GM12878 (cell line): ENCODE measurements at regions not wholly inside any gene's neighbourhood (a gene's known extent, or its start where the extent isn't known, plus 50 kb on each side); places are given as distances from the start of the nearest gene placed in this dataset.

Experiments used
- ATAC-seq: fragments of 200-7000 bp; cut with Tn5 transposase; 3 replicates; pipeline ENCODE4 v1.9.1; 2020; ENCODE audit warnings: mild to moderate bottlenecking, moderate library complexity
- BruUV-seq: library from RNA; stranded (reverse); fragments of 400-500 nt; replicated peaks from 2 replicates; lab custom pipeline; 2021; lab: Mats Ljungman, UMichigan
- CTCF ChIA-PET: fragments of 300-600 bp; sonication (Branson Sonifier 250); formaldehyde crosslinking; extraction: SDS; loops from one replicate; lab custom pipeline; 2021; ENCODE audit warnings: inconsistent platforms; lab: Yijun Ruan, JAX
- POLR2A ChIA-PET: fragments of 350-600 bp; formaldehyde crosslinking; extraction: SDS; loops from one replicate; lab custom pipeline; 2021; ENCODE audit warnings: inconsistent platforms; lab: Charles Lee
- RAD21 ChIA-PET: fragments of 300-600 bp; sonication (Branson Sonifier 250); formaldehyde crosslinking; loops from one replicate; lab custom pipeline; 2023; ENCODE audit warnings: antibody characterized with exemption; ENCODE audit not compliant: unreplicated experiment; lab: Charles Lee
- SMC1A ChIA-PET: fragments of 300-600 bp; sonication (Branson Sonifier 250); formaldehyde crosslinking; loops from one replicate; lab custom pipeline; 2023; ENCODE audit not compliant: unreplicated experiment, uncharacterized antibody; lab: Charles Lee
- DNase-seq: peaks from one replicate; pipeline ENCODE4 v3.0.0-alpha.2; 2011; ENCODE audit warnings: low read depth, low spot score
- FAIRE-seq: peaks from 3 replicates; lab custom pipeline; 2011; peaks lifted over from hg19 to GRCh38; lab: Jason Lieb, UNC
- H2AFZ ChIP-seq: 2 replicates; pipeline ENCODE4 v1.6.0; 2011; ENCODE audit warnings: low read depth, low read length, control low read depth; ENCODE audit not compliant: control insufficient read depth
- H3K27ac ChIP-seq: 2 replicates; pipeline ENCODE4 v1.5.1; 2011; ENCODE audit warnings: control low read depth; ENCODE audit not compliant: control insufficient read depth, insufficient read depth
- H3K27me3 ChIP-seq, 2 experiments: replicated peaks in 1 of 2; 2 replicates each; pipeline versions ENCODE4 v1.6.0 to v1.6.1; 2011; ENCODE audit warnings: low read length in 1 of 2; ENCODE audit not compliant: control insufficient read depth in 2 of 2, insufficient read depth in 2 of 2
- H3K36me3 ChIP-seq, 2 experiments: 2 replicates each; pipeline ENCODE4 v1.5.1; 2011; ENCODE audit warnings: low read length in 1 of 2; ENCODE audit not compliant: control insufficient read depth in 2 of 2, insufficient read depth in 2 of 2
- H3K4me1 ChIP-seq: 2 replicates; pipeline ENCODE4 v1.6.1; 2011; ENCODE audit warnings: mild to moderate bottlenecking, low read length, moderate library complexity, mixed read lengths; ENCODE audit not compliant: control insufficient read depth, insufficient read depth
- H3K4me2 ChIP-seq: 2 replicates; pipeline ENCODE4 v1.6.0; 2011; ENCODE audit warnings: control low read depth; ENCODE audit not compliant: control insufficient read depth, insufficient read depth
- H3K4me3 ChIP-seq: fragments of 200-600 bp; sonication (generic); 2 replicates; pipeline ENCODE4 v1.5.1; 2016
- H3K79me2 ChIP-seq: 2 replicates; pipeline ENCODE4 v1.6.0; 2011; ENCODE audit warnings: low read length; ENCODE audit not compliant: control insufficient read depth, insufficient read depth
- H3K9ac ChIP-seq: 2 replicates; pipeline ENCODE4 v1.8.0; 2011; ENCODE audit warnings: low read length, control low read depth, mixed read lengths; ENCODE audit not compliant: control insufficient read depth, insufficient read depth
- H3K9me3 ChIP-seq: replicated peaks from 3 replicates; pipeline ENCODE4 v1.5.1; 2011; ENCODE audit warnings: mild to moderate bottlenecking, low read length; ENCODE audit not compliant: control insufficient read depth, insufficient read depth
- H4K20me1 ChIP-seq: 2 replicates; pipeline ENCODE4 v1.6.0; 2011; ENCODE audit not compliant: control insufficient read depth, insufficient read depth
- CTCF ChIP-seq, 3 experiments: IDR thresholded peaks in 2 of 3; conservative IDR thresholded peaks in 1 of 3; 2 replicates each; pipeline ENCODE4 v1.5.1; 2011; ENCODE audit warnings: low read depth in 3 of 3, low read length in 3 of 3, mild to moderate bottlenecking in 3 of 3, control low read depth in 2 of 3, moderate library complexity in 2 of 3, inconsistent platforms in 1 of 3, mixed read lengths in 1 of 3; ENCODE audit not compliant: control insufficient read depth in 2 of 3, insufficient read depth in 1 of 3; ENCODE audit errors: extremely low read depth in 1 of 3
- HSF1 ChIP-seq: fragments of 150-350 bp; IDR thresholded peaks from 2 replicates; pipeline ENCODE4 v1.6.1; 2014; ENCODE audit warnings: mild to moderate bottlenecking, low read depth, low read length
- IKZF1 ChIP-seq: fragments of 450-650 bp; conservative IDR thresholded peaks from 2 replicates; pipeline ENCODE4 v1.6.1; 2017; ENCODE audit warnings: antibody characterized with exemption, mild to moderate bottlenecking
- KAT2A ChIP-seq: conservative IDR thresholded peaks from 2 replicates; pipeline ENCODE4 v1.6.1; 2011; ENCODE audit warnings: low read depth, low read length; ENCODE audit not compliant: control insufficient read depth
- SMC3 ChIP-seq: IDR thresholded peaks from 2 replicates; pipeline ENCODE4 v1.6.1; 2011; ENCODE audit warnings: low read length, improper control_type of control experiment, borderline replicate concordance
- STAT1 ChIP-seq: fragments of 450-650 bp; conservative IDR thresholded peaks from 2 replicates; pipeline ENCODE4 v1.6.1; 2014; ENCODE audit warnings: antibody characterized with exemption, mild to moderate bottlenecking
- TAF1 ChIP-seq: IDR thresholded peaks from 2 replicates; pipeline ENCODE4 v1.6.1; 2011; ENCODE audit warnings: mild to moderate bottlenecking, low read depth, low read length, borderline replicate concordance
- TCF3 ChIP-seq: IDR thresholded peaks from 2 replicates; pipeline ENCODE4 v1.6.1; 2012; ENCODE audit warnings: low read depth, mild to moderate bottlenecking, low read length, borderline replicate concordance; ENCODE audit not compliant: insufficient read depth
- TCF7 ChIP-seq: IDR thresholded peaks from 2 replicates; pipeline ENCODE4 v1.6.1; 2014; ENCODE audit warnings: antibody characterized with exemption, borderline replicate concordance
- USF1 ChIP-seq: IDR thresholded peaks from 2 replicates; pipeline ENCODE4 v1.6.1; 2011; ENCODE audit warnings: borderline replicate concordance, low read depth, mild to moderate bottlenecking, moderate library complexity, mixed read lengths, low read length; ENCODE audit not compliant: insufficient read depth; ENCODE audit errors: extremely low read length
- WGBS: methylation state at CpG from one replicate; pipeline ENCODE4 v1.1.6; 2016; ENCODE audit warnings: low lambda C conversion rate; ENCODE audit not compliant: insufficient replicate concordance, insufficient coverage; ENCODE audit errors: missing lambda C conversion rate; 5-methylcytosine and 5-hydroxymethylcytosine counted together
- in situ Hi-C: fragments of 300-500 bp; cut with MboI; formaldehyde crosslinking; loops from 9 replicates; pipeline ENCODE4 v1.14.3; 2018; ENCODE audit warnings: mixed read lengths
- intact Hi-C: fragments of 100-400 bp; cut with micrococcal nuclease; formaldehyde crosslinking; loops from one replicate; pipeline ENCODE4 v1.14.2; 2022; ENCODE audit not compliant: unreplicated experiment

GRCh38 chr2:183269956-183270355 is 145.7 kb downstream of the NUP35 start:
- RAD21 ChIA-PET, result no interaction called here
- FAIRE-seq (no peak), DNase-seq (no peak), ATAC-seq (no peak)
- no peaks in the 10 kb centered on the region for H3K27me3 ChIP-seq
- no peak overlapping the region for H2AFZ ChIP-seq
- no peaks in the 10 kb centered on the region for H3K4me1 ChIP-seq
- no peak overlapping the region for H3K9ac ChIP-seq
- H3K9me3 ChIP-seq, result no peaks in the 10 kb centered on the region; the same call in 2 of the 3 replicates
- no peak overlapping the region for H3K4me2 ChIP-seq
- POLR2A ChIA-PET, result interaction anchor here (0.6 kb wide), 1 partner anchor 90 kb away, joined by 3 read pairs; no protein-coding TSS in a partner anchor
- no peak overlapping the region for H3K27ac ChIP-seq
- BruUV-seq, result no TSS peak
- 51% methylated on average over 4 of the region's 4 CpGs for WGBS
- no peaks in the 10 kb centered on the region for H3K36me3 ChIP-seq
- H4K20me1 ChIP-seq, result no peaks in the 10 kb centered on the region
- in situ Hi-C loops, result no loop called here
- H3K79me2 ChIP-seq, result no peaks in the 10 kb centered on the region
- SMC1A ChIA-PET, result interaction anchor here (1.4 kb wide), 1 partner anchor 12 kb away, joined by 5 read pairs; no protein-coding TSS in a partner anchor
- CTCF ChIA-PET, result no interaction called here
- intact Hi-C loops, result no loop called here
- no peak for TF ChIP-seq TCF3
- TF ChIP-seq STAT1, result no peak
- no peak for TF ChIP-seq USF1
- no peak for TF ChIP-seq HSF1
- TF ChIP-seq KAT2A, result no peak
- no peak for TF ChIP-seq CTCF (IDR thresholded peaks at IDR 0.05 in 2 of 3, conservative IDR thresholded peaks at IDR 0.05 in 1 of 3; ENCODE audit: control insufficient read depth in 2 of 3, extremely low read depth in 1 of 3, insufficient read depth in 1 of 3, low read depth in 3 of 3, low read length in 3 of 3)
- TF ChIP-seq SMC3, result no peak
- no peak for TF ChIP-seq TCF7
- no peak for TF ChIP-seq IKZF1
- no peak for TF ChIP-seq TAF1
- no peak overlapping the region for H3K4me3 ChIP-seq
